ENCODE measurements at regions not wholly inside any gene's neighbourhood (a gene's known extent, or its start where the extent isn't known, plus 50 kb on each side); places are given as distances from the start of the nearest gene placed in this dataset.

- intact Hi-C loops (cut with micrococcal nuclease) (loop anchor here (5.0 kb wide), 1 partner anchor 49 kb away; no protein-coding TSS in a partner anchor), in situ Hi-C loops (cut with MboI) (no loop called here)
- H3K27me3 ChIP-seq (ENCODE audit: control insufficient read depth in 2 of 2, insufficient read depth in 2 of 2, low read length in 2 of 2): no peaks in the 10 kb centered on the region
- 1% methylated on average over 8 of the region's 8 CpGs for WGBS (ENCODE audit: insufficient coverage, low coverage, missing lambda C conversion rate)
- no peaks in the 10 kb centered on the region for H3K9me3 ChIP-seq (replicated peaks; ENCODE audit: control insufficient read depth, insufficient read depth, low read depth, low read length)
- ChIA-PET POLR2A (no interaction called here), CTCF (ENCODE audit: low intra/inter-chr PET ratio) (no interaction called here)
- H3K4me1 ChIP-seq (replicated peaks in 1 of 2; ENCODE audit: control insufficient read depth in 2 of 2, insufficient read depth in 2 of 2, low read length in 2 of 2): no peaks in the 10 kb centered on the region
- H3K4me3 ChIP-seq: no peak overlapping the region
- TF ChIP-seq MTF1 (CRISPR knock-in tag; IDR thresholded peaks at IDR 0.05; ENCODE audit: borderline replicate concordance) (no peak), PBX2 (CRISPR knock-in tag; IDR thresholded peaks at IDR 0.05; ENCODE audit: low read depth) (no peak), PBX2 (tag; conservative IDR thresholded peaks at IDR 0.05; ENCODE audit: low read depth) (no peak), HEY1 (CRISPR knock-in tag; IDR thresholded peaks at IDR 0.05; ENCODE audit: borderline replicate concordance) (no peak), TAF9B (IDR thresholded peaks at IDR 0.05; ENCODE audit: partially characterized antibody) (no peak), BHLHE40 (IDR thresholded peaks at IDR 0.05; ENCODE audit: low read length) (no peak), FOXP4 (CRISPR knock-in tag; IDR thresholded peaks at IDR 0.05; ENCODE audit: borderline replicate concordance) (no peak), AFF4 (CRISPR knock-in tag; IDR thresholded peaks at IDR 0.05) (no peak), ZBTB11 (CRISPR knock-in tag; IDR thresholded peaks at IDR 0.05) (no peak)
- H3K9ac ChIP-seq (ENCODE audit: insufficient read depth in 1 of 2, low read depth in 2 of 2, low read length in 2 of 2): no peak overlapping the region
- FAIRE-seq: no peak
- no peak overlapping the region for H3K4me2 ChIP-seq (ENCODE audit: insufficient read depth, low read length)
- no peaks in the 10 kb centered on the region for H3K79me2 ChIP-seq (ENCODE audit: control insufficient read depth, insufficient read depth, low read length)
- DNase-seq (ENCODE audit: extremely low read depth in 1 of 4, low spot score in 3 of 4): no peak
- no peaks in the 10 kb centered on the region for H4K20me1 ChIP-seq (replicated peaks; ENCODE audit: control insufficient read depth, insufficient read depth, low read length)
- no TSS peak for BruUV-seq (replicated peaks)
- ATAC-seq: no peak
- H2AFZ ChIP-seq (ENCODE audit: low read depth, low read length): no peak overlapping the region
- no peaks in the 10 kb centered on the region for H3K9me1 ChIP-seq (ENCODE audit: control insufficient read depth, insufficient read depth, low read length)
- no peaks in the 10 kb centered on the region for H3K36me3 ChIP-seq (ENCODE audit: control insufficient read depth, insufficient read depth, low read length)
- H3K27ac ChIP-seq (ENCODE audit: extremely low read depth, low read depth, low read length): no peak overlapping the region
These were observed 1279.0 kb upstream of the GOT2 start for GRCh38 chr16:60013076-60013475.
